Suprapubic skin (tissue), 4 donors: ENCODE measurements at regions not wholly inside any gene's neighbourhood (a gene's known extent, or its start where the extent isn't known, plus 50 kb on each side); places are given as distances from the start of the nearest gene placed in this dataset.

Experiments used
- DNase-seq, 2 donors: peaks; one replicate each; pipeline ENCODE4 v3.0.0-alpha.2; 2019; ENCODE audit warnings: low spot score in 2 of 2
- H3K27ac ChIP-seq: fragments of 200-600 bp; sonication (generic); one replicate; pipeline ENCODE4 v1.5.1; 2019
- H3K27me3 ChIP-seq: fragments of 200-600 bp; sonication (generic); one replicate; pipeline ENCODE4 v1.5.1; 2019
- H3K36me3 ChIP-seq: fragments of 200-600 bp; sonication (generic); one replicate; pipeline ENCODE4 v1.5.1; 2019
- H3K4me1 ChIP-seq: fragments of 200-600 bp; sonication (generic); one replicate; pipeline ENCODE4 v1.5.1; 2019
- H3K4me3 ChIP-seq: fragments of 200-600 bp; sonication (generic); one replicate; pipeline ENCODE4 v1.5.1; 2019; ENCODE audit warnings: mild to moderate bottlenecking
- H3K9me3 ChIP-seq: fragments of 200-600 bp; sonication (generic); one replicate; pipeline ENCODE4 v1.5.1; 2019
- CTCF ChIP-seq, 2 donors: fragments of 200-600 bp in 1 of 2; fragments of 450-650 bp in 1 of 2; sonication (generic) in 1 of 2; IDR thresholded peaks; one replicate each; pipeline ENCODE4 v1.5.1; 2016 to 2019; ENCODE audit warnings: antibody characterized with exemption in 2 of 2, mild to moderate bottlenecking in 1 of 2, moderate library complexity in 1 of 2
- EP300 ChIP-seq: sonication (generic); formaldehyde crosslinking; IDR thresholded peaks from one replicate; pipeline ENCODE4 v1.6.1; 2017; ENCODE audit warnings: antibody characterized with exemption
- POLR2A ChIP-seq, 2 donors: fragments of 450-650 bp; IDR thresholded peaks; one replicate each; pipeline ENCODE4 v1.6.1; 2017; ENCODE audit warnings: antibody characterized with exemption in 2 of 2, mild to moderate bottlenecking in 2 of 2, moderate library complexity in 2 of 2
- POLR2AphosphoS5 ChIP-seq, 3 donors: sonication (generic); formaldehyde crosslinking; IDR thresholded peaks; one replicate each; pipeline ENCODE4 v1.6.1; 2017; ENCODE audit warnings: antibody characterized with exemption in 3 of 3
- WGBS: methylation state at CpG from one replicate; pipeline ENCODE4 v1.1.5; 2018; 5-methylcytosine and 5-hydroxymethylcytosine counted together

GRCh38 chr11:36953976-36954375, 355.9 kb upstream of the RAG2 start:
- Histone ChIP-seq H3K27ac (no peak overlapping the region), H3K36me3 (no peaks in the 10 kb centered on the region), H3K27me3 (no peaks in the 10 kb centered on the region), H3K9me3 (peaks cover 6% of the 10 kb centered on the region), H3K4me1 (no peaks in the 10 kb centered on the region), H3K4me3 (no peak overlapping the region)
- no peak for DNase-seq
- TF ChIP-seq POLR2AphosphoS5 (IDR thresholded peaks at IDR 0.05) (no peak), EP300 (no peak), POLR2A (IDR thresholded peaks at IDR 0.05) (no peak), CTCF (IDR thresholded peaks at IDR 0.05) (no peak)

GRCh38 chr11:36948460-36949127, 350.6 kb upstream of the RAG2 start:
- Histone ChIP-seq H3K4me3 (no peak overlapping the region), H3K4me1 (no peaks in the 10 kb centered on the region), H3K36me3 (no peaks in the 10 kb centered on the region), H3K9me3 (no peaks in the 10 kb centered on the region), H3K27ac (no peak overlapping the region), H3K27me3 (no peaks in the 10 kb centered on the region)
- WGBS: 26% methylated on average over 7 of the region's 7 CpGs
- TF ChIP-seq POLR2A (IDR thresholded peaks at IDR 0.05): no peak
- no peak for DNase-seq

GRCh38 chr11:36945384-36945783, 347.3 kb upstream of the RAG2 start:
- Histone ChIP-seq H3K9me3 (no peaks in the 10 kb centered on the region), H3K36me3 (no peaks in the 10 kb centered on the region), H3K27me3 (no peaks in the 10 kb centered on the region), H3K4me1 (no peaks in the 10 kb centered on the region), H3K4me3 (no peak overlapping the region), H3K27ac (no peak overlapping the region)
- TF ChIP-seq POLR2A (IDR thresholded peaks at IDR 0.05) (no peak), POLR2AphosphoS5 (IDR thresholded peaks at IDR 0.05) (no peak), EP300 (no peak), CTCF (IDR thresholded peaks at IDR 0.05) (no peak)
- DNase-seq: no peak
- 40% methylated on average over 3 of the region's 3 CpGs for WGBS

- 93% methylated on average over 5 of the region's 5 CpGs for WGBS
These were observed 335.4 kb upstream of the RAG2 start for GRCh38 chr11:36933481-36933880.

GRCh38 chr11:36931139-36931538, 333.1 kb upstream of the RAG2 start:
- 68% methylated on average over 4 of the region's 4 CpGs for WGBS
- H3K4me3 ChIP-seq: no peak overlapping the region
- no peak for DNase-seq

More at GRCh38 chr11:36933481-36933880, 335.4 kb upstream of the RAG2 start:
- no peak overlapping the region for H3K27ac ChIP-seq
- no peaks in the 10 kb centered on the region for H3K9me3 ChIP-seq
- H3K4me3 ChIP-seq: no peak overlapping the region
- TF ChIP-seq POLR2AphosphoS5 (IDR thresholded peaks at IDR 0.05) (no peak), CTCF (IDR thresholded peaks at IDR 0.05) (no peak), EP300 (no peak), POLR2A (IDR thresholded peaks at IDR 0.05) (no peak)
- H3K27me3 ChIP-seq: no peaks in the 10 kb centered on the region
- no peaks in the 10 kb centered on the region for H3K36me3 ChIP-seq
- DNase-seq: no peak
- H3K4me1 ChIP-seq: no peaks in the 10 kb centered on the region

More at GRCh38 chr11:36931139-36931538, 333.1 kb upstream of the RAG2 start:
- no peaks in the 10 kb centered on the region for H3K36me3 ChIP-seq
- H3K4me1 ChIP-seq: no peaks in the 10 kb centered on the region
- TF ChIP-seq POLR2A (IDR thresholded peaks at IDR 0.05): no peak
- no peak for TF ChIP-seq CTCF (IDR thresholded peaks at IDR 0.05)
- no peak for TF ChIP-seq POLR2AphosphoS5 (IDR thresholded peaks at IDR 0.05)
- TF ChIP-seq EP300: no peak
- H3K27me3 ChIP-seq: no peaks in the 10 kb centered on the region
- H3K27ac ChIP-seq: no peak overlapping the region
- H3K9me3 ChIP-seq: no peaks in the 10 kb centered on the region
